Activated CD4-positive, alpha-beta memory T cell treated with anti-CD3 and anti-CD28 coated beads, Interleukin-2, amount 10 ng/mL, durations not matched to agents 7 days and 5 days (primary cell): ENCODE measurements at regions not wholly inside any gene's neighbourhood (a gene's known extent, or its start where the extent isn't known, plus 50 kb on each side); places are given as distances from the start of the nearest gene placed in this dataset.

Source experiments
- CTCF ChIA-PET: fragments of 350-600 bp; sonication (Branson Sonifier 250); formaldehyde crosslinking; loops from one replicate; lab custom pipeline; 2021; ENCODE audit warnings: antibody characterized with exemption, inconsistent platforms; lab: Charles Lee
- POLR2A ChIA-PET: fragments of 350-600 bp; sonication (Branson Sonifier 250); formaldehyde crosslinking; loops from one replicate; lab custom pipeline; 2021; ENCODE audit warnings: antibody characterized with exemption; lab: Charles Lee
- DNase-seq: peaks from one replicate; pipeline ENCODE4 v3.0.0-alpha.2; 2020
- H3K27ac Mint-ChIP-seq: one replicate; pipeline ENCODE4 v1.8.0; 2021; ENCODE audit warnings: mild to moderate bottlenecking, mixed read lengths
- H3K27me3 Mint-ChIP-seq: one replicate; pipeline ENCODE4 v1.8.0; 2021; ENCODE audit warnings: mixed read lengths
- H3K36me3 Mint-ChIP-seq: one replicate; pipeline ENCODE4 v1.8.0; 2021; ENCODE audit warnings: low read depth, mixed read lengths
- H3K4me1 Mint-ChIP-seq: one replicate; pipeline ENCODE4 v1.8.0; 2021; ENCODE audit warnings: mixed read lengths
- H3K4me3 Mint-ChIP-seq: one replicate; pipeline ENCODE4 v1.8.0; 2021; ENCODE audit warnings: mild to moderate bottlenecking, mixed read lengths
- H3K9me3 Mint-ChIP-seq: one replicate; pipeline ENCODE4 v1.8.0; 2021; ENCODE audit warnings: mixed read lengths

DNA sequence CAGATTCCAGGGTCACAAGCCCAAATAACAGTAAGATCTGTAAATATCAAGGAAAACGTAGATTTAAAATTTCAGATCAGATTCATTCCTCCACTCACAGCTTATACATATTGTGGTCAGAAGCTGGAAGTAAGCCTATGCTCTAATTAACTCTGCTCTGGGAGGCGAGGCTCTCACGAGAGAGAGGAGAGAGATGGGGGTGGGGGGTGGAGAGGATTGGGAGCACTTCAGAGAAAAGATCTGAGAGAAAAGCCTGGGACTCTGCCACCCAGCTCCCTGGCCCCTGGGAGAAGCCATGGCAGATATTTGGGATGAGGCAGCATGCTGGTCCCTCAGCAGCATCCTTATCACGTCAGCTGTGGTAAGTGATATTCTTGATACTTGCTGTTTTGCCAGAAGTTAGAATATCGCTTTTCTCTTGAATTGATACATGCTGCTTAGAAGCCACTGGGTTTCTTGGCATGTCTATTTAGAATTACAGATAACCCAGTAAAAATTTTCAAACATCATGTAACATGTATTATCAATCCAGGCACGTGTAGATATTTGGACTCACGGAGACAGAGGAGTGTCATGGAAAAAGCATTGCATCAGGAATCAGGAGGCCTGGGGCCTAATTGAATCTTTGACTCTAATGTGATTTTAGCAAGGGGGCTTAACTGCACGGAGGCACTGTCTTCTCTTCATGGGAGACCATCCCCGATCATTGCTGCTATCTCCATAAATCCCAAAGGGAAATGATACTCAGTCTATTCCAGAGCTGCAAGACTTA is 265.4 kb downstream of the HRH4 start:
- POLR2A ChIA-PET = no interaction called here
- Mint-ChIP-seq H3K27ac (no peak overlapping the region), H3K36me3 (no peaks in the 10 kb centered on the region), H3K4me3 (no peak overlapping the region), H3K27me3 (peaks cover 8% of the 10 kb centered on the region), H3K4me1 (no peaks in the 10 kb centered on the region), H3K9me3 (no peaks in the 10 kb centered on the region)
- CTCF ChIA-PET = interaction anchor here (0.7 to 2.7 kb wide), 15 partner anchors 8 to 366 kb away, joined by 3 to 19 read pairs (median 3); no protein-coding TSS in a partner anchor
- no peak for DNase-seq

DNA sequence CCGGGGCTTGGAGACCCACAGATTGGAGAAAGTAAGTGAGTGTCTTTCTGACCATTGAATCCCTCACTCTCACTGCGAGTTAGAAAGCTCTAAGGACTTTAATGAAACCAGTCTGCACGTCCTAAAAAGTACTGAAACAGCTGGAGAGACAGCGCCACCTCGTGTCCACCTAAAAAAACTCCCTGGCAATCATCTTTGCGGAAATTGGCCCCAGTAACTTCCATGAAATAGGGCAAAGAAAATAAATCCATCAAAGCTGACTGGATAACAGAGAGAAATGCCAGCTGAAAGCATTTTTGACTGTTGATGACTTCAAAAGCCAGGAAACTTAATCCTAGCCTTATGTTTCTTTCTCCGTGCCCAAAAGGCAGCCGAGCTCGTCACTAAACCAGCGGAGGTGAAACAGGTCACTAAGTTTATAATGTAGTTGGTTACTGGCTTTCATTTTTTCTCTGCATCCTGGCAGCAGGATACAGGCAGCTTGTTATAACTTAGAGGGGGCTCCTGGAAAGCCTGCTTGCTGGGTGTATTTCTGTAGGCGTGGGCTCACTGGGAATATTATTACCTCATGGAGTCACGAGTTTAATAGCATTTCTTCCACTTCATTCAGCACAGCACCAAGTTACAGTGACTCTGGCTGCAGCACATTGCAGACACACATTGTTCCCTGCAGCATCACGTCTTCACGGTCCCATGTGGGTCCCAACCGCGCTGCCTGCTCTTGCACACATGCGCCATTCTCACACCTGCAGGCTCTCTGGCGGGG is 266.5 kb downstream of the HRH4 start:
- ChIA-PET POLR2A (no interaction called here), CTCF (interaction anchor here (0.7 to 2.7 kb wide), 17 partner anchors 9 to 372 kb away, joined by 3 to 19 read pairs (median 4); no protein-coding TSS in a partner anchor)
- Mint-ChIP-seq H3K27me3 (peaks cover 2% of the 10 kb centered on the region), H3K9me3 (no peaks in the 10 kb centered on the region), H3K27ac (no peak overlapping the region), H3K4me3 (no peak overlapping the region), H3K36me3 (no peaks in the 10 kb centered on the region), H3K4me1 (no peaks in the 10 kb centered on the region)
- DNase-seq = peak; percentile 56

DNA sequence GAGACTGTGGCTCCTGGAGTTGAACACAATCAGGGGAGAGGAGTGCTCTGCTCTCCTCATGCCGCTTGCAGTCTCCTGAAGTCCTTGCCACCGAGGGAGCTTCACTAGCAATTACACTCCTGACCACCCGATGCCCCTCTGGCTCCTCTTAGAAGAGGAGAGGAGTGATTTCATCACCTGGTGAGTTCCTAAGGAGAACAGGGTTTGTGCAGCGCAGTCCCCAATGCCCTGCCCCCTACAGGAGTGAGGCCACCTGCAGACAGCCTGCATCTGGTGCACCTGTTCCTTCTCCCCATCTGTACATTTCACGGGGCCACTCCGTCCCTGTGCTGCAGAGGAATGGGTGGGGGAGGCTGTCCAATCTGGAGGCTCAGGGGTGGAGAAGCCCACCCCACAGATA is 267.2 kb downstream of the HRH4 start:
- Mint-ChIP-seq H3K27me3 (peaks cover 2% of the 10 kb centered on the region), H3K27ac (no peak overlapping the region), H3K4me1 (no peaks in the 10 kb centered on the region), H3K36me3 (no peaks in the 10 kb centered on the region), H3K9me3 (no peaks in the 10 kb centered on the region), H3K4me3 (no peak overlapping the region)
- POLR2A ChIA-PET = no interaction called here
- DNase-seq = no peak
- CTCF ChIA-PET = interaction anchor here (0.6 to 2.7 kb wide), 4 partner anchors 125 to 372 kb away, joined by 3 to 19 read pairs (median 6); no protein-coding TSS in a partner anchor

DNA sequence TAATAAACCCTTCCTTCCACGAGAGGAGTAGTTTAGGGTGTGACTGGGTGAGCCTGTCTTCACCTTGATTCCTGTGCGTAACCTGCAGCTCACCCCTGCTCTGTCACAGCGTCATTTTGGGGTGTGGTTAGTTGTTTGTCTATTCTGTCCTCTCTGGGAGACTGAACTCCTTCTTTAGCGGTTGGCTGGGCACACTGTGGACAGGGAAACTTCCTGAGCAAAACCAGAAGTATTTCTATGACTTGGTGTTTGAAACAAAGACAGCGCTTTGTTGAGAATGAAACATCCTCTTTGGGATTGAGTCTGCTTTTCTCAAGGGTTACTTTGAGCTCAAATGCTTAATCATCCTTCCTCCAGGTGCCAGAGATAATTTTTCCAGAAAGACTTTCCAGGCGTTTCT is 270.7 kb downstream of the HRH4 start:
- DNase-seq = no peak
- Mint-ChIP-seq H3K27me3 (peaks cover 2% of the 10 kb centered on the region), H3K36me3 (no peaks in the 10 kb centered on the region), H3K9me3 (no peaks in the 10 kb centered on the region), H3K4me1 (no peaks in the 10 kb centered on the region), H3K27ac (no peak overlapping the region), H3K4me3 (no peak overlapping the region)
- CTCF ChIA-PET = no interaction called here
- POLR2A ChIA-PET = no interaction called here

DNA sequence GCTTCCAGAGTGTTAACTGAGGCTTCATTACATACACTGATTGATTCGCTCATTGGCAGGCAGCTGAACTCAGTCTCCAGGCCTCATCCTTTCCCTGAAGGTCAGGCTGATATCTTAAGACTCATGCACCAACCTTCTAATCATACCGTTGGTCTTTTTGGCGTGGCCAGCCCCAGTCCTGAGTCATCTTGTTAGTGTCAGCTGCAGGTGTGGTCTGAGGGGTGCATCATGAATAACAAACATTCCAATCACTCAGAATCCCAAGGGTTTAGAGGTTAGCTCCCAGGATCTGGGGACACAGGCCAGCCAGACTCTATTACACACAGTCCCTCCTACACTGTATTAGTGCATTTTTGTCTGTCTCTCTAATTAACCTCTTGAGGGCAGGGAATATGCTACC is 271.5 kb downstream of the HRH4 start:
- Mint-ChIP-seq H3K4me1 (no peaks in the 10 kb centered on the region), H3K9me3 (no peaks in the 10 kb centered on the region), H3K27me3 (peaks cover 2% of the 10 kb centered on the region), H3K4me3 (no peak overlapping the region), H3K27ac (no peak overlapping the region), H3K36me3 (no peaks in the 10 kb centered on the region)
- ChIA-PET POLR2A (no interaction called here), CTCF (interaction anchor here (1.0 kb wide), 1 partner anchor 372 kb away, joined by 3 read pairs; no protein-coding TSS in a partner anchor)
- no peak for DNase-seq

DNA sequence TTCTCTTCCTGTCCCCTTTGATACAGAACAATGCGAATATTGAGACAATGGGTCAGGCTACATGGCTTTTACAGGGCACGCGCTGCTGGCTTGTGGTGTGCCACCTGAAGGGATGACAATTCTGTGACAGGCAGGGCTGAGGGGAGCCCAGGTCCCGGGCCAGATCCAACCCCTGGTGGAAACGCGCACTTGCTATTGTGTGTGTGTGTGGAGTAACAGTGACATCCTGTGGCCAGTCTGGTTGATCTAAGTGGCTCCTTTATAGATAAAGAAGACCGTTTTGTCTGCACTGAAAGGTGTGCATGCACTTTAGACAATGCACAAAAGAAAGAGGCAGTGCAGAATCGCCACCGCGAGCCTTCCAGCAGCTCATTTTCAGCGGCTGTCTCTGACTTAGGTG is 273.6 kb downstream of the HRH4 start:
- DNase-seq = no peak
- H3K27me3 Mint-ChIP-seq = peaks cover 2% of the 10 kb centered on the region
- ChIA-PET POLR2A (no interaction called here), CTCF (no interaction called here)
- H3K27ac Mint-ChIP-seq = no peak overlapping the region
- no peaks in the 10 kb centered on the region for H3K9me3 Mint-ChIP-seq
- no peaks in the 10 kb centered on the region for H3K4me1 Mint-ChIP-seq
- H3K36me3 Mint-ChIP-seq = no peaks in the 10 kb centered on the region
- no peak overlapping the region for H3K4me3 Mint-ChIP-seq

DNA sequence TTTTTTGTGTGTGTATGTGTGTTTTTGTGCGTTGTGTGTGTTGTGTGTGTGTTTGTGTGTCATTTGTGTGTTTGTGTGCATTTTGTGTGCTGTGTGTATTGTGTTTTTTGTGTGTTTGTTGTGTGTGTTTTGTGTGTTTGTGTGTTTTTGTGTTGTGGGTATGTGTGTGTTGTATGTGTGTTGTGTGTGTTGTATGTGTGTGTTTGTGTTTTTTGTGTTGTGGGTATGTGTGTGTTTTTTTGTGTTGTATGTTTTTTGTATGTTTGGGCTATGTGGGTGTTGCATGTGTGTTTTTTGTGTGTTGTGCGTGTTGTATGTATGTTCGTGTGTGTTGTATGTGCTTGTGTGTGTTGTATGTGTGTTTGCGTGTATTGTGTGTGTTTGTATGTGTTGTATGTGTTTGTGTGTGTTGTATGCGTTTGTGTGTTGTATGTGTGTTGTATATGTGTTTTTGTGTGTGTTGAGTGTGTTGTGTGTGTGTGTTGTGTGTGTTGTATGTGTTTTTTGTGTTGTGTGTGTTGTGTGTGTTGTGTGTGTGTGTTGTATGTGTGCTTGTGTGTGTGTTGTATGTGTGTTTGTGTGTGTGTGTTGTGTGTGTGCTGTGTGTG is 275.3 kb downstream of the HRH4 start:
- no peak overlapping the region for H3K27ac Mint-ChIP-seq
- H3K36me3 Mint-ChIP-seq = no peaks in the 10 kb centered on the region
- H3K4me1 Mint-ChIP-seq = no peaks in the 10 kb centered on the region
- H3K9me3 Mint-ChIP-seq = no peaks in the 10 kb centered on the region
- H3K27me3 Mint-ChIP-seq = no peaks in the 10 kb centered on the region
- H3K4me3 Mint-ChIP-seq = no peak overlapping the region
- DNase-seq = no peak
- POLR2A ChIA-PET = no interaction called here
- CTCF ChIA-PET = no interaction called here

DNA sequence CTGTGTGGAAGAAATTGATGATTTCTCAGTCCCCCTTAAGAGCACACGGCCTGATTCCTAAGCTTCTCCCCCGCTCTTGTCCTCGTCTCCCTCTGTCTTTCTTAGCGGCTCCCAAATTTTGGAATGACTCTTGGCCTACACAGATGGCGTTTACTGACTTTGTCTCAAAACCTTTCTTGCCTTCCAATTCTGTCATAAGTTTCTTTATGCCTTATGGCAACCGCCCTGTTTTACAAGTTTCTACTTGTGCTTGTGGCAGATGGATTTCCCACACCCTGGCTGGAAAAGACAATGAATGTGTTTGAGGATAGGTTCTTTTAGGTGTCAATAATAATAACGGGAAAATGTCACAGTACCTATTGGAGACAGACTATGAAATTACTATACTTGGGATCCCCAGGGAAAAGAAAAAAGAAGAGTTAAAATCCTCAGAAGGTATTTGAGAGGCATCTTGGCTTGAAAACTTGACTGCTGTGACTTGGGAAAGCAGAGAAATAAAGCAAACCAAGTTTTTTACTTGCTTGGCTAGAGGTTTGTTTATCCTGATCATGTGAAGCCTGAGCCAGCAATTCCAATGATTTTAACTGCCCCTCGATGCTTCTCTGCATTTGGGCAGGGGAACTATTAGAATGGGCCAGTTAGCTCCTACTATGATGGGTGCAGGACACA is 276.4 kb downstream of the HRH4 start:
- Mint-ChIP-seq H3K27me3 (no peaks in the 10 kb centered on the region), H3K4me3 (no peak overlapping the region), H3K36me3 (no peaks in the 10 kb centered on the region), H3K9me3 (no peaks in the 10 kb centered on the region), H3K4me1 (no peaks in the 10 kb centered on the region), H3K27ac (no peak overlapping the region)
- POLR2A ChIA-PET = no interaction called here
- CTCF ChIA-PET = interaction anchor here (1.7 kb wide), 1 partner anchor 10 kb away, joined by 5 read pairs; no protein-coding TSS in a partner anchor
- no peak for DNase-seq

DNA sequence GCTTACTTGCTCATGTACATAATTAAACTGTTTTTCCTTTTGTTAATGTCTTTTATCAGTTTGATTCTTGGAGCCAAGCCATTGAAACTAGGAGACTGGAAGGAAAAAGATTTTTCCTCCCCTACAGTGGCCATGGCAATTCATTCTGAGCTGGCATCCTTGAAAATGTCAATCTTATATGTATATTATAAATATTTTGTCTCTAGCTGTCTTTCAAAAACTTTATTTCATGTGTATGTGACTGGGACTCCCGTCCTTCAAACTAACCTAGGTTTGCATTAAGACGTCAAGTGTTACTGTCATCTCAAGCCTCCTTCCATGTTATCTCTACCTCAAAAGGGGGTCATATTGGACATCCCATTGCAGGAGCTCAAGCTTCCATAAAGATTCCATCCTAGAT is 280.4 kb downstream of the HRH4 start:
- H3K4me1 Mint-ChIP-seq = no peaks in the 10 kb centered on the region
- CTCF ChIA-PET = no interaction called here
- no peak overlapping the region for H3K4me3 Mint-ChIP-seq
- H3K36me3 Mint-ChIP-seq = no peaks in the 10 kb centered on the region
- H3K27ac Mint-ChIP-seq = no peak overlapping the region
- H3K27me3 Mint-ChIP-seq = no peaks in the 10 kb centered on the region
- H3K9me3 Mint-ChIP-seq = no peaks in the 10 kb centered on the region
- POLR2A ChIA-PET = no interaction called here
- no peak for DNase-seq

DNA sequence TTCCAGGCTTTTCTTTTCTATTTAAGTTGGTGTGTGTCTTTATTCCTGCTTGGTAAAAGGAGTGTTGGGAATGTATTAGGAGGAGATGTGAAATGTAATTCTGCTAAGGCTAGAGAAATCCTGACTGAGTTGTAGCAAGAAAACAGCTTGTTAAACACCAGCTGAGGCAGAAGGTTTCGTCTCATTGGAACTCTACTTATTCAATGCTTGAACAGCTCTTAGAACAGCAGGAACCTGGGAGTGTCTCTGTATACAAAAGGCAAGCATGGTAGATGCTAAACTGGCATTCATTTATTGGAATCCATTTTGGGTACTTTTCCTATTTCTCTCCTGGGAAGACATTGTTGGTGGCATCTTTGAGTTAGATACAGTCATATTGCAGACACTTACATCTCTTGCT is 280.9 kb downstream of the HRH4 start:
- H3K27ac Mint-ChIP-seq = no peak overlapping the region
- H3K36me3 Mint-ChIP-seq = no peaks in the 10 kb centered on the region
- CTCF ChIA-PET = no interaction called here
- H3K4me1 Mint-ChIP-seq = no peaks in the 10 kb centered on the region
- no peaks in the 10 kb centered on the region for H3K9me3 Mint-ChIP-seq
- H3K27me3 Mint-ChIP-seq = no peaks in the 10 kb centered on the region
- H3K4me3 Mint-ChIP-seq = no peak overlapping the region
- POLR2A ChIA-PET = no interaction called here
- DNase-seq = no peak

DNA sequence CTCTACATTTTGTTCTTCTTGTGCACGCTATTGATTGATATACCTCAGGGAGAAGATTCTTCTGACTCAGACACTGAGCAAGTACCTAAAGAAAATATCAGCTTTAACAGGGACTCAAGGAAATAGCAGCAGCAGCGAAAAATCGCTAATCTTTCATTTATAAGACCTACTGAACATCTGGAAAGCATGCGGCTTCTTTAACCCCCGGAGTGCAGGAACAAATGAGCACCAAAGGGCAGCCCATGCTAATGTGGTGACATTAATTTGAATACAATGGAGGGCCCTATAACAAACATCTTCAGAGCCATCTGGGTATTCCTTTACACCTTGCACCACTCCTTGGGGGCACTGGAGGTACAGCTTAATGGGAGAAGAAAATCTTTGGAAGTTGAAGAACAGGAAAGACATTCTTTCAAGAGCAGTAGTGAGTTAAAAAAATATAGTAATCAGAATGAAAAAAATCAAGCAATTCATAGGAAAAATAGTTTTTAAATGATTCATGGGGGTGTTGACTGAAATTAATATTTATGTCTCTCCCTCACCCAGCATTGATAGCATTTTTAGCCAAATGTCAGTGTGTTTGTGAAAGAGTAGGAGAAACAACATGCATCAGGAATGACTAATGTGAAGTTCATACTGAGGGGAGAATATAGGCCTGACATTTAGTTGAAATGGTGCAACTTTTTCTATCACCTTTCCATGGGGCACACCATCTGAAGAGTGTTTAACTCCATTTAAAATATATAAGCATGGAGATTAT is 281.7 kb downstream of the HRH4 start:
- Mint-ChIP-seq H3K4me3 (no peak overlapping the region), H3K4me1 (no peaks in the 10 kb centered on the region), H3K27me3 (no peaks in the 10 kb centered on the region), H3K27ac (no peak overlapping the region), H3K9me3 (no peaks in the 10 kb centered on the region), H3K36me3 (no peaks in the 10 kb centered on the region)
- no peak for DNase-seq
- CTCF ChIA-PET = no interaction called here
- POLR2A ChIA-PET = no interaction called here

DNA sequence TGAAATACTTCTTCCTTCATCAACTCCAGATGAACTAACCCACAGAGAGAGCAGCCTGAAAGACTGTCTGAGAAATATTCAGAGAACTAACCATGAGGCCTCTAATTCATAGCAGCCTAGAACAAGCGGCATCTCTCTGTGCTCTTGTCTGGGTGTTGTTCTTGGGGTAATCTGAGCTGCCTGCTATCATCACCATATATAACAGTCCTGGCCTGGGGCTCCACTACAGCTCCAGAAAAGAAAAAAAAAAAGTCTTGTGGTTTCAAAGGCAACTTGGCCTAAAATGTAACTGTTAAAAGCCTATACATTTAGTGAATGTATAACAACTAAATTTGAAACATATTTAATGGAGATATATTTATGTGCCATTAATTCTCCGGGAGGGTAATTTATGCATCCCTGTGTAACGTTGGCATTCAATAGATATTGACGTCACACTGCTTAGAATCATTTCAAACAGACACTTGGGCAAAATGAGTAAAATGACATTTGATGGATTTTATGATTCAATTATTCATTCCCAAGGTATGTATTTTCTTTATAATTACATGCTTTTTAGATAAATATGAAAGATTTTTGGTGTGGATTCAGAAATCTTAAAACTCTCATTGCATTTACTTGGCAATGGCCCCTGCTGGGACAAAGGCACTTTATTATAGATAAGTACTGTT is 294.3 kb downstream of the HRH4 start:
- H3K4me1 Mint-ChIP-seq = no peaks in the 10 kb centered on the region
- DNase-seq = no peak
- ChIA-PET CTCF (no interaction called here), POLR2A (no interaction called here)
- H3K4me3 Mint-ChIP-seq = no peak overlapping the region
- no peaks in the 10 kb centered on the region for H3K36me3 Mint-ChIP-seq
- H3K27me3 Mint-ChIP-seq = no peaks in the 10 kb centered on the region
- H3K9me3 Mint-ChIP-seq = no peaks in the 10 kb centered on the region
- H3K27ac Mint-ChIP-seq = no peak overlapping the region
